WI38 (cell line): ENCODE measurements at regions not wholly inside any gene's neighbourhood (a gene's known extent, or its start where the extent isn't known, plus 50 kb on each side); places are given as distances from the start of the nearest gene placed in this dataset.
"Not testable (repeated sequence)": the region's sequence is repeated elsewhere in the genome, so short reads cannot be mapped to it uniquely, and the experiment has no call there.

Experiments
- H3K4me3 ChIP-seq: 2 replicates; pipeline ENCODE4 v1.5.1; 2011; ENCODE audit warnings: low read depth, mild to moderate bottlenecking, control low read depth, low read length
- CTCF ChIP-seq: IDR thresholded peaks from 2 replicates; pipeline ENCODE4 v1.5.1; 2012; ENCODE audit warnings: low read depth, mild to moderate bottlenecking, control low read depth, low read length

GRCh38 chr10:123389520-123389919 lies 235.3 kb downstream of the BUB3 start:
- H3K4me3 ChIP-seq: no peak overlapping the region
- TF ChIP-seq CTCF: no peak

- H3K4me3 ChIP-seq: no peak overlapping the region
- no peak for TF ChIP-seq CTCF
Observed at GRCh38 chr10:123390332-123390731, 236.1 kb downstream of the BUB3 start.

GRCh38 chr10:123390874-123391273 lies 236.7 kb downstream of the BUB3 start:
- no peak overlapping the region for H3K4me3 ChIP-seq
- no peak for TF ChIP-seq CTCF

GRCh38 chr10:123391275-123392028 lies 237.2 kb downstream of the BUB3 start:
- TF ChIP-seq CTCF: no peak
- H3K4me3 ChIP-seq: no peak overlapping the region

GRCh38 chr10:123392182-123392963 lies 238.2 kb downstream of the BUB3 start:
- no peak overlapping the region for H3K4me3 ChIP-seq
- TF ChIP-seq CTCF: no peak

- no peak for TF ChIP-seq CTCF
- H3K4me3 ChIP-seq: no peak overlapping the region
Observed at GRCh38 chr10:123393170-123393569, 239.0 kb downstream of the BUB3 start.

- no peak overlapping the region for H3K4me3 ChIP-seq
- no peak for TF ChIP-seq CTCF
Observed at GRCh38 chr10:123394382-123394781, 240.2 kb downstream of the BUB3 start.

- not testable (repeated sequence) for H3K4me3 ChIP-seq
Observed at GRCh38 chr10:123395234-123395633, 241.0 kb downstream of the BUB3 start.
